H1 (cell line): ENCODE measurements at regions not wholly inside any gene's neighbourhood (a gene's known extent, or its start where the extent isn't known, plus 50 kb on each side); places are given as distances from the start of the nearest gene placed in this dataset.

Source experiments
- CREB1 ChIP-seq: IDR thresholded peaks from 2 replicates; pipeline ENCODE4 v1.6.1; 2012; ENCODE audit warnings: inconsistent platforms
- EGR1 ChIP-seq: IDR thresholded peaks from 2 replicates; pipeline ENCODE4 v1.6.1; 2011; ENCODE audit warnings: low read depth, low read length, borderline replicate concordance
- EP300 ChIP-seq, 2 experiments: IDR thresholded peaks; 1 replicate in 1 of 2; 2 replicates in 1 of 2; pipeline ENCODE4 v1.6.1; 2011 to 2012; ENCODE audit warnings: low read depth in 2 of 2, low read length in 2 of 2, mild to moderate bottlenecking in 2 of 2, borderline replicate concordance in 1 of 2, inconsistent platforms in 1 of 2, moderate library complexity in 1 of 2
- GABPA ChIP-seq: IDR thresholded peaks from 2 replicates; pipeline ENCODE4 v1.6.1; 2011; ENCODE audit warnings: mild to moderate bottlenecking, low read length, moderate library complexity, borderline replicate concordance; ENCODE audit not compliant: insufficient read depth
- NANOG ChIP-seq: IDR thresholded peaks from 2 replicates; pipeline ENCODE4 v1.6.1; 2011; ENCODE audit warnings: low read length, low read depth, mild to moderate bottlenecking, inconsistent platforms; ENCODE audit not compliant: insufficient read depth, poor library complexity, severe bottlenecking
- TAF1 ChIP-seq: IDR thresholded peaks from 2 replicates; pipeline ENCODE4 v1.6.1; 2011; ENCODE audit warnings: mild to moderate bottlenecking, low read depth, low read length
- TEAD4 ChIP-seq: IDR thresholded peaks from 2 replicates; pipeline ENCODE4 v1.6.1; 2012; ENCODE audit warnings: low read depth, low read length, inconsistent platforms, mixed read lengths

- no peak for TF ChIP-seq EGR1
- no peak for TF ChIP-seq NANOG
- no peak for TF ChIP-seq GABPA
- no peak for TF ChIP-seq EP300 (IDR thresholded peaks at IDR 0.05; ENCODE audit: borderline replicate concordance in 1 of 2, low read depth in 2 of 2, low read length in 2 of 2)
- no peak for TF ChIP-seq CREB1
- TF ChIP-seq TEAD4: no peak
- no peak for TF ChIP-seq TAF1
- TF ChIP-seq, all 59 proteins: peak for 0
Observed at GRCh38 chr12:113649256-113649830, 177.7 kb upstream of the LHX5 start (continued).
